ENCODE measurements at regions not wholly inside any gene's neighbourhood (a gene's known extent, or its start where the extent isn't known, plus 50 kb on each side); places are given as distances from the start of the nearest gene placed in this dataset.

GRCh38 chr13:103287659-103288058 lies 221.4 kb upstream of the SLC10A2 start:
- no peaks in the 10 kb centered on the region for H3K36me3 ChIP-seq (ENCODE audit: insufficient read depth, low read length)
- H3K4me3 ChIP-seq = no peak overlapping the region
- TF ChIP-seq EZH2 (IDR thresholded peaks at IDR 0.05) = no peak
- TF ChIP-seq FOXP2 (optimal IDR thresholded peaks at IDR 0.05; ENCODE audit: control extremely low read depth, extremely low read length, insufficient read depth) = no peak
- TF ChIP-seq POLR2AphosphoS5 (IDR thresholded peaks at IDR 0.05; ENCODE audit: borderline replicate concordance, low read depth, low read length) = no peak
- DNase-seq (ENCODE audit: low read depth, low spot score) = no peak
- no peak overlapping the region for H3K27ac ChIP-seq
- H3K9me3 ChIP-seq (ENCODE audit: low read depth, low read length) = no peaks in the 10 kb centered on the region
- no peak overlapping the region for H3K9ac ChIP-seq (ENCODE audit: insufficient read length)

DNA sequence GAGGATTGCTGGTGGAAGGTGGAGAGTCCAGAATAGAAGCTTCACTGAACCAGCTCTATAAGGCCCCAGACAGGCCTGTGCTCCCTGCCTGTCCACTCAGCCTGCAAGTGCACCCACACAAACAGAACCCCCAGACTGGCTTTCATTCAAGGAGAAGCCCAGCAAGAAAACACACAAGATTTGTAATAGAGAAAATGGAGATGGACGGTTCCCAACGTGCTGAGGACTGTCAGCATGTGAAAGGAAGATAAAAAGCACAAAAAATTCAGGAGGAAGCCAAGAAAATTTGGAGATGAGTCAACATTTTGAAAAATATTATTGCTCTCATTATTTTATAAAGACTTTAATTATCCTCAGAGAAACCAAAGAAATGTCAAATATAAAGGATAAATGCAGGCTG lies 218.2 kb upstream of the SLC10A2 start:
- TF ChIP-seq EZH2 (IDR thresholded peaks at IDR 0.05) = no peak
- H3K4me3 ChIP-seq = no peak overlapping the region
- no peak overlapping the region for H3K9ac ChIP-seq (ENCODE audit: insufficient read length)
- no peaks in the 10 kb centered on the region for H3K9me3 ChIP-seq (ENCODE audit: low read depth, low read length)
- no peak overlapping the region for H3K27ac ChIP-seq
- no peak for DNase-seq (ENCODE audit: low read depth, low spot score)
- no peaks in the 10 kb centered on the region for H3K36me3 ChIP-seq (ENCODE audit: insufficient read depth, low read length)

GRCh38 chr13:103283451-103283820 lies 217.2 kb upstream of the SLC10A2 start:
- H3K4me3 ChIP-seq = no peak overlapping the region
- no peaks in the 10 kb centered on the region for H3K9me3 ChIP-seq (ENCODE audit: low read depth, low read length)
- H3K27ac ChIP-seq = no peak overlapping the region
- H3K36me3 ChIP-seq (ENCODE audit: insufficient read depth, low read length) = no peaks in the 10 kb centered on the region
- H3K9ac ChIP-seq (ENCODE audit: insufficient read length) = no peak overlapping the region
- no peak for DNase-seq (ENCODE audit: low read depth, low spot score)
- TF ChIP-seq EZH2 (IDR thresholded peaks at IDR 0.05) (no peak), POLR2AphosphoS5 (IDR thresholded peaks at IDR 0.05; ENCODE audit: borderline replicate concordance, low read depth, low read length) (no peak), FOXP2 (optimal IDR thresholded peaks at IDR 0.05; ENCODE audit: control extremely low read depth, extremely low read length, insufficient read depth) (no peak)

- no peaks in the 10 kb centered on the region for H3K36me3 ChIP-seq (ENCODE audit: insufficient read depth, low read length)
- H3K27ac ChIP-seq = no peak overlapping the region
- no peaks in the 10 kb centered on the region for H3K9me3 ChIP-seq (ENCODE audit: low read depth, low read length)
- H3K4me3 ChIP-seq = no peak overlapping the region
- H3K9ac ChIP-seq (ENCODE audit: insufficient read length) = no peak overlapping the region
- DNase-seq (ENCODE audit: low read depth, low spot score) = no peak
- no peak for TF ChIP-seq POLR2AphosphoS5 (IDR thresholded peaks at IDR 0.05; ENCODE audit: borderline replicate concordance, low read depth, low read length)
- TF ChIP-seq FOXP2 (optimal IDR thresholded peaks at IDR 0.05; ENCODE audit: control extremely low read depth, extremely low read length, insufficient read depth) = no peak
These were observed 216.6 kb upstream of the SLC10A2 start for GRCh38 chr13:103282571-103283450.

- Histone ChIP-seq H3K4me3 (no peak overlapping the region), H3K9me3 (ENCODE audit: low read depth, low read length) (no peaks in the 10 kb centered on the region), H3K9ac (ENCODE audit: insufficient read length) (no peak overlapping the region), H3K36me3 (ENCODE audit: insufficient read depth, low read length) (no peaks in the 10 kb centered on the region), H3K27ac (no peak overlapping the region)
- TF ChIP-seq FOXP2 (optimal IDR thresholded peaks at IDR 0.05; ENCODE audit: control extremely low read depth, extremely low read length, insufficient read depth) = no peak
- TF ChIP-seq EZH2 (IDR thresholded peaks at IDR 0.05) = no peak
- no peak for TF ChIP-seq POLR2AphosphoS5 (IDR thresholded peaks at IDR 0.05; ENCODE audit: borderline replicate concordance, low read depth, low read length)
- no peak for DNase-seq (ENCODE audit: low read depth, low spot score)
These were observed 211.9 kb upstream of the SLC10A2 start for GRCh38 chr13:103277959-103278694.

GRCh38 chr13:103276775-103277498 lies 210.7 kb upstream of the SLC10A2 start:
- no peak overlapping the region for H3K27ac ChIP-seq
- H3K4me3 ChIP-seq = no peak overlapping the region
- TF ChIP-seq POLR2AphosphoS5 (IDR thresholded peaks at IDR 0.05; ENCODE audit: borderline replicate concordance, low read depth, low read length) = no peak
- no peak for TF ChIP-seq FOXP2 (optimal IDR thresholded peaks at IDR 0.05; ENCODE audit: control extremely low read depth, extremely low read length, insufficient read depth)
- TF ChIP-seq EZH2 (IDR thresholded peaks at IDR 0.05) = no peak
- H3K36me3 ChIP-seq (ENCODE audit: insufficient read depth, low read length) = no peaks in the 10 kb centered on the region
- H3K9ac ChIP-seq (ENCODE audit: insufficient read length) = no peak overlapping the region
- no peak for DNase-seq (ENCODE audit: low read depth, low spot score)
- no peaks in the 10 kb centered on the region for H3K9me3 ChIP-seq (ENCODE audit: low read depth, low read length)

DNA sequence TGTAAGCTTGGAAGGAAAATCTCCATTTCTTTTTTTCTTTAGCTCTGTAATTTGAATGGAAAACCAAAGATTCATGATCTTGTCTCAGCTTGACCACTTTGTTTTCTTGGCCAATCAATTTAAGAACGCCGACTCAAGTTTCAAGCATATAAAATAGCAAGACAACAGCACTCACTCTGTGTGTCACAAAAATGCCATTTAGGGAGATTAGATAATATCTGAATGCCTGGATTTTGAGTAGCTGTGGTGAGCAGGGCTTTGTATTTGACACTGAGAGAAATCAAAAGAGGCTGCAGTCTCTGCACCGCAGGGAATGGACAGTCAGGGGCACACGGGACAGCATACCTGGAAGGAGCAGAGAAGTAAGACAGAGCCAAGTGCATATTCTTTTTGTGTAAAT lies 209.5 kb upstream of the SLC10A2 start:
- no peaks in the 10 kb centered on the region for H3K36me3 ChIP-seq (ENCODE audit: insufficient read depth, low read length)
- H3K4me3 ChIP-seq = no peak overlapping the region

DNA sequence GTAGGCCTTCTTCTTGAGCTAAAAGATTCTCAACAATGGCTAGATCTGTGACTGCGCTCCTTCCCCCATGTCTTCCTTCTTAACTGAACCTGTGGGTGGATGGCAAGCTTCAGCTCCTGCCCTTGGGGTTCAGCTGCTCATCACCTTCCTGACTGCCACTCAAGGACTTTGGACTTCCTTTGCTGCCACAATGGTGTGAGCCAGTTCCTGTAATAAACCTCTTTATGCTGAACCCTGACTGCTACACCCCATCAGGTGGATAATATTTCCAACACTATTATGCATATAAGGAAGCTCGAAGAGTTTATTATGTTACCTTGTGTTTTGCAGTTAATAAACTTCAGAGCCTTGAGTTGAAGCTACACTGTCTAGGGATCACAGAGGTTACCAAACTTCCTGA lies 208.9 kb upstream of the SLC10A2 start:
- no peak for DNase-seq (ENCODE audit: low read depth, low spot score)
- Histone ChIP-seq H3K36me3 (ENCODE audit: insufficient read depth, low read length) (no peaks in the 10 kb centered on the region), H3K4me3 (no peak overlapping the region), H3K27ac (no peak overlapping the region), H3K9me3 (ENCODE audit: low read depth, low read length) (no peaks in the 10 kb centered on the region), H3K9ac (ENCODE audit: insufficient read length) (no peak overlapping the region)
- TF ChIP-seq EZH2 (IDR thresholded peaks at IDR 0.05) = no peak
- no peak for TF ChIP-seq FOXP2 (optimal IDR thresholded peaks at IDR 0.05; ENCODE audit: control extremely low read depth, extremely low read length, insufficient read depth)
- TF ChIP-seq POLR2AphosphoS5 (IDR thresholded peaks at IDR 0.05; ENCODE audit: borderline replicate concordance, low read depth, low read length) = no peak

More for the DNA sequence above, 209.5 kb upstream of the SLC10A2 start:
- Histone ChIP-seq H3K27ac (no peak overlapping the region), H3K9ac (ENCODE audit: insufficient read length) (no peak overlapping the region), H3K9me3 (ENCODE audit: low read depth, low read length) (no peaks in the 10 kb centered on the region)
- DNase-seq (ENCODE audit: low read depth, low spot score) = no peak
- TF ChIP-seq FOXP2 (optimal IDR thresholded peaks at IDR 0.05; ENCODE audit: control extremely low read depth, extremely low read length, insufficient read depth) (no peak), EZH2 (IDR thresholded peaks at IDR 0.05) (no peak)

Measured in SK-N-MC (cell line).